NCI-H1417 treated with DMSO at 0.1 percent for 48 hours (cell line): ENCODE measurements at regions not wholly inside any gene's neighbourhood (a gene's known extent, or its start where the extent isn't known, plus 50 kb on each side); places are given as distances from the start of the nearest gene placed in this dataset.
"Not testable (repeated sequence)": the region's sequence is repeated elsewhere in the genome, so short reads cannot be mapped to it uniquely, and the experiment has no call there.

Source experiments
- DNase-seq: peaks from one replicate; lab custom pipeline; 2025; lab: John Stamatoyannopoulos, UW

- DNase-seq, result peak; percentile 52
Measured at GRCh38 chr3:159045279-159045885, 243.5 kb downstream of the MFSD1 start.

- DNase-seq, result no peak
Measured at GRCh38 chr3:159047361-159047760, 245.5 kb downstream of the MFSD1 start.

GRCh38 chr3:159052494-159052893, 250.6 kb downstream of the MFSD1 start:
- not testable (repeated sequence) for DNase-seq

GRCh38 chr3:159057621-159058020, 255.8 kb downstream of the MFSD1 start:
- DNase-seq, result no peak

GRCh38 chr3:159058859-159059258, 257.0 kb downstream of the MFSD1 start:
- no peak for DNase-seq

GRCh38 chr3:159059395-159059794, 257.5 kb downstream of the MFSD1 start:
- DNase-seq, result no peak

- DNase-seq, result no peak
Measured at GRCh38 chr3:159062734-159063410, 261.0 kb downstream of the MFSD1 start.

- no peak for DNase-seq
Measured at GRCh38 chr3:159069091-159069490, 267.2 kb downstream of the MFSD1 start, which contains the start of gene IQCJ. Gene IQCJ (plus strand): TSS chr3:159069319.

- no peak for DNase-seq
Measured at GRCh38 chr3:159069866-159070425, 268.1 kb downstream of the MFSD1 start.

GRCh38 chr3:159074756-159075701, 273.2 kb downstream of the MFSD1 start:
- no peak for DNase-seq

- DNase-seq, result no peak
Measured at GRCh38 chr3:159077860-159078259, 276.0 kb downstream of the MFSD1 start.

GRCh38 chr3:159080256-159080655, 278.4 kb downstream of the MFSD1 start:
- no peak for DNase-seq

- DNase-seq, result no peak
Measured at GRCh38 chr3:159080821-159081220, 279.0 kb downstream of the MFSD1 start.

GRCh38 chr3:159082519-159082918, 280.7 kb downstream of the MFSD1 start:
- DNase-seq, result no peak

GRCh38 chr3:159091936-159092335, 290.1 kb downstream of the MFSD1 start:
- DNase-seq, result no peak

- no peak for DNase-seq
Measured at GRCh38 chr3:159102001-159102400, 300.1 kb downstream of the MFSD1 start.

GRCh38 chr3:159112724-159113123, 310.9 kb downstream of the MFSD1 start:
- no peak for DNase-seq

GRCh38 chr3:159113221-159113875, 311.5 kb downstream of the MFSD1 start:
- DNase-seq, result no peak

- no peak for DNase-seq
Measured at GRCh38 chr3:159114582-159114981, 312.7 kb downstream of the MFSD1 start.

- no peak for DNase-seq
Measured at GRCh38 chr3:159123877-159124276, 322.0 kb downstream of the MFSD1 start.

GRCh38 chr3:159126261-159127020, 324.6 kb downstream of the MFSD1 start:
- DNase-seq, result no peak
